GM23338 (cell line): ENCODE measurements at regions not wholly inside any gene's neighbourhood (a gene's known extent, or its start where the extent isn't known, plus 50 kb on each side); places are given as distances from the start of the nearest gene placed in this dataset.

Source experiments
- ATAC-seq: fragments of 200-7000 bp; cut with Tn5 transposase; 3 replicates; pipeline ENCODE4 v1.9.1; 2020
- DNase-seq: peaks from one replicate; pipeline ENCODE4 v3.0.0-alpha.2; 2015; ENCODE audit warnings: low spot score
- H2AFZ ChIP-seq: fragments of 200-600 bp; sonication (generic); 2 replicates; pipeline ENCODE4 v1.8.0; 2016; ENCODE audit warnings: antibody characterized with exemption, mild to moderate bottlenecking, moderate library complexity
- H3F3A ChIP-seq: fragments of 200-600 bp; sonication (generic); replicated peaks from 2 replicates; pipeline ENCODE4 v1.8.0; 2017; ENCODE audit warnings: antibody characterized with exemption, mixed run types, low read depth
- H3K27ac ChIP-seq: fragments of 200-600 bp; sonication (generic); 2 replicates; pipeline ENCODE4 v1.6.1; 2016; ENCODE audit warnings: low read depth
- H3K27me3 ChIP-seq: fragments of 200-600 bp; sonication (generic); 2 replicates; pipeline ENCODE4 v1.8.0; 2016; ENCODE audit warnings: mild to moderate bottlenecking, mixed run types, moderate library complexity; ENCODE audit not compliant: insufficient read depth
- H3K36me3 ChIP-seq: fragments of 200-600 bp; sonication (generic); 2 replicates; pipeline ENCODE4 v1.8.0; 2016; ENCODE audit warnings: mild to moderate bottlenecking; ENCODE audit not compliant: insufficient read depth
- H3K4me1 ChIP-seq: fragments of 200-600 bp; sonication (generic); 2 replicates; pipeline ENCODE4 v1.8.0; 2016; ENCODE audit warnings: mild to moderate bottlenecking, moderate library complexity; ENCODE audit not compliant: insufficient read depth
- H3K4me2 ChIP-seq: fragments of 200-600 bp; sonication (generic); 2 replicates; pipeline ENCODE4 v1.7.1; 2017; ENCODE audit warnings: mixed run types
- H3K4me3 ChIP-seq: fragments of 200-600 bp; sonication (generic); 2 replicates; pipeline ENCODE4 v1.6.1; 2016; ENCODE audit warnings: mixed run types
- H3K79me2 ChIP-seq: fragments of 200-600 bp; sonication (generic); replicated peaks from 2 replicates; pipeline ENCODE4 v1.8.0; 2017; ENCODE audit warnings: mild to moderate bottlenecking; ENCODE audit not compliant: insufficient read depth
- H3K9me2 ChIP-seq: fragments of 200-600 bp; sonication (generic); 2 replicates; pipeline ENCODE4 v1.8.0; 2017; ENCODE audit not compliant: insufficient read depth
- H4K20me1 ChIP-seq: fragments of 200-600 bp; sonication (generic); replicated peaks from 2 replicates; pipeline ENCODE4 v1.8.0; 2017; ENCODE audit warnings: mild to moderate bottlenecking; ENCODE audit not compliant: insufficient read depth
- H3K27ac Mint-ChIP-seq: 2 replicates; pipeline ENCODE4 v1.8.0; 2020; ENCODE audit warnings: inconsistent platforms, mild to moderate bottlenecking, moderate library complexity, mixed read lengths
- H3K27me3 Mint-ChIP-seq: 3 replicates; pipeline ENCODE4 v1.8.0; 2022; ENCODE audit warnings: low read depth, mild to moderate bottlenecking, moderate library complexity, mixed read lengths, inconsistent platforms; ENCODE audit not compliant: insufficient read depth, poor library complexity
- H3K36me3 Mint-ChIP-seq: 3 replicates; pipeline ENCODE4 v1.8.0; 2021; ENCODE audit warnings: low read depth, mild to moderate bottlenecking, inconsistent platforms, moderate library complexity, mixed read lengths
- H3K4me1 Mint-ChIP-seq: 3 replicates; pipeline ENCODE4 v1.8.0; 2020; ENCODE audit warnings: mild to moderate bottlenecking, inconsistent platforms, mixed read lengths
- H3K4me3 Mint-ChIP-seq: 3 replicates; pipeline ENCODE4 v1.8.0; 2021; ENCODE audit warnings: moderate library complexity, mild to moderate bottlenecking, inconsistent platforms, mixed read lengths
- H3K9me3 Mint-ChIP-seq: 3 replicates; pipeline ENCODE4 v1.8.0; 2020; ENCODE audit warnings: moderate library complexity, mild to moderate bottlenecking, inconsistent platforms, mixed read lengths
- CREB1 ChIP-seq: fragments of 250-450 bp; sonication (Bioruptor Pico); IDR thresholded peaks from 2 replicates; pipeline ENCODE4 v1.5.0; 2020; ENCODE audit warnings: low read depth, mild to moderate bottlenecking, moderate library complexity
- EZH2 ChIP-seq: fragments of 200-600 bp; sonication (generic); IDR thresholded peaks from one replicate; pipeline ENCODE4 v1.8.0; 2017; ENCODE audit warnings: antibody characterized with exemption, mild to moderate bottlenecking, low read depth; ENCODE audit not compliant: unreplicated experiment
- EZH2phosphoT487 ChIP-seq: fragments of 200-600 bp; sonication (generic); IDR thresholded peaks from one replicate; pipeline ENCODE4 v1.8.1; 2018; ENCODE audit warnings: antibody characterized with exemption; ENCODE audit not compliant: unreplicated experiment
- JUNB ChIP-seq: IDR thresholded peaks from one replicate; pipeline ENCODE4 v1.6.1; 2016; ENCODE audit warnings: antibody characterized with exemption; ENCODE audit not compliant: unreplicated experiment
- NANOG ChIP-seq: IDR thresholded peaks from 2 replicates; pipeline ENCODE4 v1.6.1; 2016; ENCODE audit warnings: antibody characterized with exemption, borderline replicate concordance
- POLR2AphosphoS5 ChIP-seq: IDR thresholded peaks from 2 replicates; pipeline ENCODE4 v1.6.1; 2016; ENCODE audit warnings: antibody characterized with exemption, low read depth
- REST ChIP-seq: IDR thresholded peaks from one replicate; pipeline ENCODE4 v1.6.1; 2018; ENCODE audit warnings: antibody characterized with exemption; ENCODE audit not compliant: unreplicated experiment
- STAT1 ChIP-seq: IDR thresholded peaks from one replicate; pipeline ENCODE4 v1.6.1; 2016; ENCODE audit warnings: antibody characterized with exemption; ENCODE audit not compliant: unreplicated experiment
- ZNF331 ChIP-seq: fragments of 250-450 bp; sonication (Bioruptor Pico); IDR thresholded peaks from 2 replicates; pipeline ENCODE4 v1.5.0; 2020; ENCODE audit warnings: low read depth, mild to moderate bottlenecking, moderate library complexity
- TF ChIP-seq, protein P1 (sequence below): IDR thresholded peaks from 2 replicates; pipeline ENCODE4 v1.6.1; 2016; ENCODE audit warnings: antibody characterized with exemption
- TF ChIP-seq, protein P2 (sequence below), 2 experiments: fragments of 200-600 bp in 1 of 2; sonication (generic) in 1 of 2; conservative IDR thresholded peaks; 2 replicates each; pipeline versions ENCODE4 v1.5.1 to v1.6.1; 2016 to 2017; ENCODE audit warnings: antibody characterized with exemption in 2 of 2, low read depth in 2 of 2, mild to moderate bottlenecking in 2 of 2, moderate library complexity in 1 of 2

- Histone ChIP-seq H4K20me1 (no peaks in the 10 kb centered on the region), H3K4me3 (no peak overlapping the region), H3K4me2 (no peak overlapping the region), H3F3A (no peaks in the 10 kb centered on the region), H3K4me1 (no peaks in the 10 kb centered on the region), H3K27me3 (no peaks in the 10 kb centered on the region), H3K79me2 (no peaks in the 10 kb centered on the region), H3K9me2 (peaks cover 28% of the 10 kb centered on the region; the same call in 1 of the 2 replicates), H3K36me3 (no peaks in the 10 kb centered on the region), H3K27ac (no peak overlapping the region), H2AFZ (no peak overlapping the region)
- peaks cover 6% of the 10 kb centered on the region; the same call in 2 of the 3 replicates for H3K9me3 Mint-ChIP-seq
- peaks cover 2% of the 10 kb centered on the region for H3K27me3 Mint-ChIP-seq
- no peak overlapping the region for H3K4me3 Mint-ChIP-seq
- no peaks in the 10 kb centered on the region for H3K4me1 Mint-ChIP-seq
- no peaks in the 10 kb centered on the region for H3K36me3 Mint-ChIP-seq
- H3K27ac Mint-ChIP-seq, result no peak overlapping the region
- ATAC-seq (no peak), DNase-seq (no peak)
- TF ChIP-seq JUNB, result no peak
Observed at GRCh38 chr2:136213836-136214235, 95.9 kb upstream of the CXCR4 start.

DNA sequence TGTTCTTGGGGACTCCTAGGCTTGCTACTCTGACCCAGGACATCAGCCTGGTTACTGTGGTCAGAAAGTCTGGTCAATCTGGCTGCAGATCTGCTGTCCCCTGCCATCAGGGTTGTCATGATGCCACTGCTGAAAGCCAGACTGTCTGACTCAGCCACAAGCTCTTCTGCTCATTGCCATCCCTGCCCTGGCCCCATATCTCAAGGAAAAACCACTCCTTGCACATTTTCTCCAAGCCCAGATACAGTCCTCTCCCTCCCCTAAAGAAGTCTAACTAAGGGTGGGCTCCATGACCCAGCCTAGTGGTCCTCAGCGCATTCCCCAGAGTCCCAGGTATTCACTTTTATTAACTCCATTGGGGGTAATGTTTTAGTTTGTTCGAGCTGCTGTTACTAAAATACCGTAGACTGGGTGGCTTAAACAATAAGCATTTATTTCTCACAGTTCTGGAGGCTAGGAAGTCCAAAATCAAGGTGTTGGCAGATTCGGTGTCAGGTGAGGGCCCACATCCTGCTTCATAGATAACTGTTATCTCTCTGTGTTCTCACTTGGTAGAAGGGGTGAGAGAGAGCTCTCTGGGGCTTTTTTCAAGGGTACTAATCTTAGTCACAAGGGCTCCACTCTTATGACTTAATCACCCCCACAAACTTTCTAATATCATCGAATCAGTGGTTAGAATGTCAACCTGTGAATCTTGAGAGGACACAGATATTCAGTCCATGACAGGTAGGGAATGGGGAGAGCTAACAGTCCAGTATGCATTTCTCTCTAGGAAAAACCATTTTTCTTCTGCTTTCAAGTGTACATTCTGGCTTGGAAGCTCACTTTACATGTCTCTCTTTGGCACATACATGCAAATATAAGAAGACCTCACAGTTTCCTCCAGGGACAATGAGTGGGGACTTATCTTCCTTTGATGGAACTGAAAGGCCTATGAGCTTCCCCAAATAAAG is 94.8 kb upstream of the CXCR4 start:
- Histone ChIP-seq H3K79me2 (no peaks in the 10 kb centered on the region), H4K20me1 (no peaks in the 10 kb centered on the region), H3K4me3 (no peak overlapping the region), H2AFZ (no peak overlapping the region), H3K9me2 (peaks cover 34% of the 10 kb centered on the region; the same call in 1 of the 2 replicates), H3K36me3 (no peaks in the 10 kb centered on the region), H3K27me3 (no peaks in the 10 kb centered on the region), H3K27ac (no peak overlapping the region), H3K4me2 (no peak overlapping the region), H3K4me1 (no peaks in the 10 kb centered on the region), H3F3A (no peaks in the 10 kb centered on the region)
- H3K27me3 Mint-ChIP-seq, result peaks cover 2% of the 10 kb centered on the region
- no peak overlapping the region for H3K4me3 Mint-ChIP-seq
- peaks cover 9% of the 10 kb centered on the region for H3K9me3 Mint-ChIP-seq
- no peaks in the 10 kb centered on the region for H3K36me3 Mint-ChIP-seq
- no peak for ATAC-seq
- no peak overlapping the region for H3K27ac Mint-ChIP-seq
- H3K4me1 Mint-ChIP-seq, result no peaks in the 10 kb centered on the region
- DNase-seq, result no peak
- TF ChIP-seq NANOG (no peak), REST (no peak), ZNF331 (CRISPR knock-in tag) (no peak), EZH2 (no peak), CREB1 (no peak), EZH2phosphoT487 (no peak), JUNB (no peak), POLR2AphosphoS5 (no peak), STAT1 (no peak)
- TF ChIP-seq, protein P1, sequence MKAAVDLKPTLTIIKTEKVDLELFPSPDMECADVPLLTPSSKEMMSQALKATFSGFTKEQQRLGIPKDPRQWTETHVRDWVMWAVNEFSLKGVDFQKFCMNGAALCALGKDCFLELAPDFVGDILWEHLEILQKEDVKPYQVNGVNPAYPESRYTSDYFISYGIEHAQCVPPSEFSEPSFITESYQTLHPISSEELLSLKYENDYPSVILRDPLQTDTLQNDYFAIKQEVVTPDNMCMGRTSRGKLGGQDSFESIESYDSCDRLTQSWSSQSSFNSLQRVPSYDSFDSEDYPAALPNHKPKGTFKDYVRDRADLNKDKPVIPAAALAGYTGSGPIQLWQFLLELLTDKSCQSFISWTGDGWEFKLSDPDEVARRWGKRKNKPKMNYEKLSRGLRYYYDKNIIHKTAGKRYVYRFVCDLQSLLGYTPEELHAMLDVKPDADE, result no peak
- TF ChIP-seq, protein P2, sequence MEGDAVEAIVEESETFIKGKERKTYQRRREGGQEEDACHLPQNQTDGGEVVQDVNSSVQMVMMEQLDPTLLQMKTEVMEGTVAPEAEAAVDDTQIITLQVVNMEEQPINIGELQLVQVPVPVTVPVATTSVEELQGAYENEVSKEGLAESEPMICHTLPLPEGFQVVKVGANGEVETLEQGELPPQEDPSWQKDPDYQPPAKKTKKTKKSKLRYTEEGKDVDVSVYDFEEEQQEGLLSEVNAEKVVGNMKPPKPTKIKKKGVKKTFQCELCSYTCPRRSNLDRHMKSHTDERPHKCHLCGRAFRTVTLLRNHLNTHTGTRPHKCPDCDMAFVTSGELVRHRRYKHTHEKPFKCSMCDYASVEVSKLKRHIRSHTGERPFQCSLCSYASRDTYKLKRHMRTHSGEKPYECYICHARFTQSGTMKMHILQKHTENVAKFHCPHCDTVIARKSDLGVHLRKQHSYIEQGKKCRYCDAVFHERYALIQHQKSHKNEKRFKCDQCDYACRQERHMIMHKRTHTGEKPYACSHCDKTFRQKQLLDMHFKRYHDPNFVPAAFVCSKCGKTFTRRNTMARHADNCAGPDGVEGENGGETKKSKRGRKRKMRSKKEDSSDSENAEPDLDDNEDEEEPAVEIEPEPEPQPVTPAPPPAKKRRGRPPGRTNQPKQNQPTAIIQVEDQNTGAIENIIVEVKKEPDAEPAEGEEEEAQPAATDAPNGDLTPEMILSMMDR (conservative IDR thresholded peaks at IDR 0.05; ENCODE audit: low read depth in 2 of 2), result no peak
